ENCODE measurements at regions not wholly inside any gene's neighbourhood (a gene's known extent, or its start where the extent isn't known, plus 50 kb on each side); places are given as distances from the start of the nearest gene placed in this dataset.

DNA sequence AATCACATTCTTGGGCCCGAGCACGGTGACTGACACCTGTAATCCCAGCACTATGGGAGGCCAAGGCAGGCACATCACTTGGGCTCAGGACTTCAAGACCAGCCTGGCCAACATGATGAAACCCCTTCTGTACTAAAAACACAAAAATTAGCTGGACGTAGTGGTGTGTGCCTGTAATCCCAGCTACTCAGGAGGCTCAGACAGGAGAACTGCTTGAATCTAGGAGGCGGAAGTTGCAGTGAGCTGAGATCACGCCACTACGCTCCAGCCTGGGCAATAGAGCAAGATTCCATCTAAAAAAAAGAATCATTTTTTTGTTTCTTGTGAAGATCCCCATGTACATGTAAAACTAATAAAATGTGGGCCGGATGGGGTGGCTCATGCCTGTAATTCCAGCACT, 53.1 kb upstream of the ATF7IP2 start:
- TF ChIP-seq, protein P1, sequence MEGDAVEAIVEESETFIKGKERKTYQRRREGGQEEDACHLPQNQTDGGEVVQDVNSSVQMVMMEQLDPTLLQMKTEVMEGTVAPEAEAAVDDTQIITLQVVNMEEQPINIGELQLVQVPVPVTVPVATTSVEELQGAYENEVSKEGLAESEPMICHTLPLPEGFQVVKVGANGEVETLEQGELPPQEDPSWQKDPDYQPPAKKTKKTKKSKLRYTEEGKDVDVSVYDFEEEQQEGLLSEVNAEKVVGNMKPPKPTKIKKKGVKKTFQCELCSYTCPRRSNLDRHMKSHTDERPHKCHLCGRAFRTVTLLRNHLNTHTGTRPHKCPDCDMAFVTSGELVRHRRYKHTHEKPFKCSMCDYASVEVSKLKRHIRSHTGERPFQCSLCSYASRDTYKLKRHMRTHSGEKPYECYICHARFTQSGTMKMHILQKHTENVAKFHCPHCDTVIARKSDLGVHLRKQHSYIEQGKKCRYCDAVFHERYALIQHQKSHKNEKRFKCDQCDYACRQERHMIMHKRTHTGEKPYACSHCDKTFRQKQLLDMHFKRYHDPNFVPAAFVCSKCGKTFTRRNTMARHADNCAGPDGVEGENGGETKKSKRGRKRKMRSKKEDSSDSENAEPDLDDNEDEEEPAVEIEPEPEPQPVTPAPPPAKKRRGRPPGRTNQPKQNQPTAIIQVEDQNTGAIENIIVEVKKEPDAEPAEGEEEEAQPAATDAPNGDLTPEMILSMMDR (conservative IDR thresholded peaks at IDR 0.05; ENCODE audit: low read depth, low read length): no peak
- no peak overlapping the region for H3K4me3 ChIP-seq (ENCODE audit: low read depth, low read length)
- DNase-seq (ENCODE audit: low read depth): no peak

DNA sequence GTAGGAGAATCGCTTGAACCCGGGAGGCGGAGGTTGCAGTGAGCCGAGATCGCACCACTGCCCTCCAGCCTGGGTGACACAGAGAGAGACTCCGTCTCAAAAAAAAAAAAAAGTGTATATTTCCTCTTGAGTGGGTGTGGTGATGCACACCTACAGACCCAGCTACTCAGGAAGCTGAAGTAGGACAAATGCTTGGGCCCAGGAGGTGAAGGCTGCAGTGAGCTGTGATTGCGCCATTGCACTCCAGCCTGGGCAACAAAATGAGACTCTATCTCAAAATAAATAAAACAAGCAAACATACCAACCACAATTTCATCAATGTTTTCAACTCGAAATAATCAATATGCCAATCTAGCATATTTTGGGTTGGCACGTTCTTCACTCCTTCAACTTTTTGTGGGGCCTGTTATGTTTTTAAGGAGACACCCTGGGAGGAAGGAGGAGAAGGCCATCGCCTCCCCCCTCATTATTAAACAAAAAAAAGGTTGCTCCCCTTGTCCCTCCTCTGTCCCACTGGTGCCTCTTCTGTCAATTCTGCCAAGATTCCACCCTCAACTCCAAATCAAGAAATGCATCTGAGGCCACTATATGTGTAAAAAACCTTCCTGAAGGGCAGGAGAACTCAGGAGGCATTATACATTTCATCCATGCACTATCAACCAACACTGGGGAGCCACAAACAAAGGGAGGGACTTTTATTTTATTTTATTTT, 52.4 kb upstream of the ATF7IP2 start:
- DNase-seq (ENCODE audit: low read depth): no peak
- H3K4me3 ChIP-seq (ENCODE audit: low read depth, low read length): no peak overlapping the region
- TF ChIP-seq, protein P1 (conservative IDR thresholded peaks at IDR 0.05; ENCODE audit: low read depth, low read length): no peak

DNA sequence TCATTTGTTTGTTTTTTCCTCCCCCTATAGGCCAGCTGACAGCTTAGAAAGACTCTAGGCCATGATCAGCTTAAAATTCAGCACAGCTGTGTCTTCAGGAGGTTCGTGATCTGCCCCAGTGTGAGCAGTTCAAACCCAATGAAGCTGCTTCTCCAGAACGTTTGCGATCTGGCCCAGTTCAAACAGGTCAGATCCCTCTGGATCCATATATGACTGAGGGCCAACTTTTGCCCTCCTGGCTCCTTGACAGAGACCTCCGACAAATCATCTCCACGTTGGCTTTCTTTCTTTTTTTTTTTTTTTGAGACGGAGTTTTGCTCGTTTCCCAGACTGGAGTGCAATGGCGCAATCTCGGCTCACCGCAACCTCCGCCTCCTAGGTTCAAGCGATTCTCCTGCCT, 50.2 kb upstream of the ATF7IP2 start:
- TF ChIP-seq, protein P1 (conservative IDR thresholded peaks at IDR 0.05; ENCODE audit: low read depth, low read length): no peak
- DNase-seq (ENCODE audit: low read depth): no peak
- no peak overlapping the region for H3K4me3 ChIP-seq (ENCODE audit: low read depth, low read length)
